H54 (cell line): ENCODE measurements at regions not wholly inside any gene's neighbourhood (a gene's known extent, or its start where the extent isn't known, plus 50 kb on each side); places are given as distances from the start of the nearest gene placed in this dataset.

Source experiments
- DNase-seq: peaks from one replicate; pipeline ENCODE4 v3.0.0; 2011; ENCODE audit warnings: low spot score, mixed read lengths; ENCODE audit not compliant: insufficient read length
- FAIRE-seq: peaks from 3 replicates; lab custom pipeline; 2011; peaks lifted over from hg19 to GRCh38; lab: Jason Lieb, UNC
- POLR2A ChIP-seq: IDR thresholded peaks from 2 replicates; pipeline ENCODE4 v1.6.1; 2011; ENCODE audit warnings: low read depth, mild to moderate bottlenecking, low read length

DNA sequence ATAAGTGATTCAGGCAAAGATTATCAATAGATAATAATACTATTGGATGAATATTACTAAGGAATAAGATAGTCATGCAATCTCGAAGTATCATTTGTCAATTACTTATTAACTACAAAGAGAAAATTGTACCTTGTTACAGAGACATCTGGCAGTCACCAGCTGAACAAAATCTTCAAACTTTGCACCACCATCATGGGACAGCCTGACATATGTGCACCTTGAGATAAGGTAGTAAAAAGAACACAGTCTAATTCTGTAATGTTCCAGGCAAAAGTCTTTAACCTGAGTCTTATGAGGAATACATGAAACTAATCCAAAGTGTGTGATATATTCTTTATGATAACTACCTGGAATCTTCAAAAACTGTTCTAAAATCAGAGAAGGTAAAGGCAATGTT, 423.0 kb upstream of the ZNF608 start:
- no peak for TF ChIP-seq POLR2A
- DNase-seq: no peak
- FAIRE-seq: no peak

DNA sequence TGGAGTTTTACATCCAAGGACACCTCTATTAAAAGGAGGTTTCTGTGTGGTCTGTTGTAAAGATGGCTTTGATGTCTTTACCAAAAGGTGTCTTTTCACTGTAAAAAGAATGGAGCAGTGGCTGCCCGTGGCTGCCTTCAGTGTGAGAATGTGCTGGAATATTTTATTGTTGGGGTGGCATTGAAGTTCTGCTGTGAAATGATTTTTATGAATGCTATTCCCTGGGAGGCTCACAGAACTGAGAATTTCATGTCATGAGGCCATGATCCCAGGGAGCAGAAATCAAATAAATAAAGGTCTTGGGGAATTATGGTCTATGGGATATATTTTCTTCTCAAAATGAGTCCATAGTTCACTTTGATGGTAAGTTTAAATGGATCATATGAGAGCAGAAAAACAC, 425.2 kb upstream of the ZNF608 start:
- no peak for FAIRE-seq
- no peak for TF ChIP-seq POLR2A
- DNase-seq: no peak

DNA sequence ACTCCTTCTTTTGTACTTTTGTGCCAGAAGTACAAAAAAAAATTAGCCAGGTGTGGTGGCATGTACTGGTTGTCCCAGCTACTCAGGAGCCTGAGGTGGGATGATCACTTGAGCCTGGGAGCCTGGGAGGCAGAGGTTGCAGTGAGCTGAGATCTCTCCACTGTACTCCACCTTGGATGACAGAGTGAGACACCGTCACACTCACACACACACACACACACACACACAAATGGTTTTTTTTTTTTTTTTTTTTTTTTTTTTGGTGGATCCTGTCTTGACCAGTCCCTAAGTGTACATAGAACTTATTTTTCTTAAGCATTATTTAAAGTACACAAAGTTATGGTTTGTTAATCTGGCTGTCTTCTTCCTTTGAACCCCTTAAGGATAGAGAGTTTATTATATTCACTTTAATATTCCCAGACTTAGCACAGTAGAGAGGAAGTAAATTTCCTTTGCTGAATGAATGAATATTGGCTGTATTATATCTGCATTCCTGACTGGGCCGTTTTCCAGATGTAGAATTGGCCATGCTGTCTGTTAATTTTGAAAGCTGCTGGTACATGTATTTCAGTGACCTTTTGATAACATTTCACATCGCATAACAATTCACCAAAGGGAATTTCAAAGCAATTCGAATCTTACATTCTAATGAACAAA, 429.0 kb upstream of the ZNF608 start:
- no peak for TF ChIP-seq POLR2A
- DNase-seq (no peak), FAIRE-seq (no peak)

DNA sequence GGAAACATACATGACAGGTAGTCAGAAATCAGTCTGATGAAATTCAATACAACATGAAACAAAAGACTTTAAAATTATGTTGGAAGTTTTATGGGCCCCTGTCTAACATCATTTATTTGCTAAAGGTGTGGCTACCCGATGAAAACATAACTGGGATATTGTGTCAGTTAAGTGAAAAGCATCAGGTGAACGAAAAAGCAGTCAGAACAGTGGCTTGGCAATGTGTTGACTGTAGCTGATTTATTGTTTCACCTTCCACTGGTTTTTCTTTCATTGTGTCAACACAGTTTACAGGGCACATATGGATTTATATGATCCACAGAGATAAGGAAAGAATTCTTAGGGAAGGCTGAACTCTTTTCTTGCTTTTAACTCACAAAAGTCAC, 429.6 kb upstream of the ZNF608 start:
- no peak for TF ChIP-seq POLR2A
- no peak for FAIRE-seq
- no peak for DNase-seq

DNA sequence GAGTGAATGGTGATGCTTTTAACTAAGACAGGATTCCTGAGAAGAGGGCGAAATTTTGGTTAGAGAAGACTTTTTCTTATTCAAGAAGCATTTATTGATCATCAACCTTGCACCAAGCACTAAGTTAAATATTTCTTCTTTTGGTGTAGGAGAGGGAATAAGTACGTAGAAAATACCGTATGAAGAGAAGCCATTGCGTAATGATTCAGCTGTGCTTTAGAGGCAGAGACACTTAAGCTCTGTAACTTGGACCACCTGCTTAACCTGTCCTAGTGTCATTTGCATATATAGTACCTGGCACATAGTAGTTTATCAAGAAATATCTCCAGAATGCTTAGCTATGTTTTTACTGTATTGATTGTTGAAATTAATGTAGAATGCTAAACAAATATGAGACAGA, 430.9 kb upstream of the ZNF608 start:
- FAIRE-seq: no peak
- DNase-seq: no peak
- TF ChIP-seq POLR2A: no peak

DNA sequence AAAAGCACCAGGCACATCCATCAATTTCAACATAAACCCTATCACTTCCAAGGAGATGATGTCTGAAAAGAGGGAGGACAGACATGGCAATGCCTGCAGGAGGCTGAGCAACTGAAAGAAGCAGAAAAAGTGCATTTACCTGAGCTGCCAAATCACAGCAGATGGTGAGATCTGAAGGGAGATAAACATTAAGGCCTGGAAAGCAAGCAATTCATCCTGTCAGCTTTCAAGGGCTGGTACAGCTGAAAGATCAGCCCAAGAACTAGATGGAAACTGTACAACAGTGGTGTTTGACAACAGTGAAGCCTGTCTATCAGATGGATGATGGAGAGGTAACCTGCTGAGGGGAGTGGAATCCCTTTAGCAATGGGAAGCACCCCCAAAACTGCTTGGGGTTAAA, 433.2 kb upstream of the ZNF608 start:
- DNase-seq (no peak), FAIRE-seq (no peak)
- no peak for TF ChIP-seq POLR2A

DNA sequence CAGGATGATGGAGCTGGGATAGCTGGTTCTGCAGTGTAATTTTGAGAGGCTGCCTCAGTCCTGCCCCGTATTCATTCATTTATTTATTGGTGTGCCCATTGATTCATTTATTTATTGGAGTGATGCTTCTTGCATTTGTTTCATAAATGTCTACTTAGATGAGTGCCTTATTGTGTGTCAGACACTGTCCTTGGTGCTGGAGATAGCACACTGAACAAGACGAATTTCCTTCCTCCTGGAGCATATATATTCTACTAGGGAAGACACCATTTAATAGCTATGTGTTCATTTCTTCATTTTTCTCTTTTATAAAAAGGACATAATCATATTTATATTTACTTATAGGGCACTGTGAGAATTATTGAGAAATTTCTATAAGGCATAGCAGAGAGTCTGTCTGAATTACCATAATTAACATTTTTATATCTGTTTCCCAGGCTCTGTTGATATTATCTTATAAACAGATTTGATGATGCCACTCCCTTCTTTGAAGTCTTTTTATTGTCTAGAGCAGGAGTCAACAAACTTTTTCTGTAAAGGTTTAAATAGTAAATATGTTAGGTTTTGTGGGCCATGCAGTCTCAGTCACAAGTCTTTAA, 433.9 kb upstream of the ZNF608 start:
- FAIRE-seq (no peak), DNase-seq (no peak)
- TF ChIP-seq POLR2A: no peak

DNA sequence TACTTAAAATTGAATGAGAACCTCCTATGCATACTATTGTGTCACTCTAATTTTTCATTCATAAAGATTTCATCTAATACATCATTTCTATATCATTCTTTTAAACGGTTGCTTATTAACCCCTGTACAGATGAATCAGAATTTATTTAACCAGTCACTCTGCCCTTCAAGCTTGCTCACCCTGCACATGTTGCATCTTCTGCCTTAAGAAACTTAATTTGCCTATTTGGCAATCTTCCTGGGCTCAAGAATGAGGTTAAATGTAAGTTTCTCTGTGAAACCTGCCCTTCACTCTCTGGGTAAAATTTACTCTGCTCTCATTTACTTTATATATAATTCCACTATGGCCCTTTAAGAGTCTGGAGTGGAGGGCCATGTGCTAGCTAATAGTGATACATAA, 434.7 kb upstream of the ZNF608 start:
- DNase-seq (no peak), FAIRE-seq (no peak)
- no peak for TF ChIP-seq POLR2A

DNA sequence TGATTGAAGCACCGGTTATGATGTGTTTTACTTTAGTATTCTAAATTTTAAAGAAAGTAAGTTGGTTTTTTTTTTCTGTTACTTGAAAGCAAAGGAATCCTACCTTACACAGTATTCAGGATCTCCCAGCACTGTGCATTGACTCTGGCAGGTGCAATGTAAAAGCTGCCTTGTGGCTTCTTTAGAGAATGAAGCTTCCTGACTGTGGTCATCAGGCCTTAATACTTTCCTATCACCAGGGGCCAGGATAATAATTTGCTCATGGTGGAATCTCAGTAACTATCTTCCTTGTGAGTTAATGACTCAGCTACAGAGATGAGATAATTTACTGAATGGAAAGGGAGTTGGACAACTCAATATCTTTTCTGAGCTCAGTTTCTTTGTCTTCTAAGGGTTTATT, 435.5 kb upstream of the ZNF608 start:
- FAIRE-seq (no peak), DNase-seq (no peak)
- no peak for TF ChIP-seq POLR2A

DNA sequence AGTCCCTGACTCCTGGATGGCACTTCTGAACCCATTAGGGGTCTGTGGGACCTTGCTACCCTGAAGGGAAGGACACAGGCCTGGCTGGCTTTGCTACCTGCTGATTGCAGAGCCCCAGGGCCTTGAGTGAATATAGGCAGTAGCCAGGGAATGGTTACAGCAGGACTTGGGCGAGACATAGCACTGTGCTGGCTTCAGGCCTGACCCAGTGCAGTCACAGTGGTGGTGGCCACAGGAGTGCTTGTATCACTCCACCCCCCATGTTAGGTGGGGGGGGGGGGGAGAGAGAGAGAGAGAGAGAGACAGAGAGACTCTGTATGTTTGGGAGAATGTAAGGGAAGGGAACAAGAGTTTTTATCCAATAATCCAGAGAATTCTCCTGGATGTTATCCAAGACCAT, 439.3 kb upstream of the ZNF608 start:
- DNase-seq (no peak), FAIRE-seq (no peak)
- no peak for TF ChIP-seq POLR2A

DNA sequence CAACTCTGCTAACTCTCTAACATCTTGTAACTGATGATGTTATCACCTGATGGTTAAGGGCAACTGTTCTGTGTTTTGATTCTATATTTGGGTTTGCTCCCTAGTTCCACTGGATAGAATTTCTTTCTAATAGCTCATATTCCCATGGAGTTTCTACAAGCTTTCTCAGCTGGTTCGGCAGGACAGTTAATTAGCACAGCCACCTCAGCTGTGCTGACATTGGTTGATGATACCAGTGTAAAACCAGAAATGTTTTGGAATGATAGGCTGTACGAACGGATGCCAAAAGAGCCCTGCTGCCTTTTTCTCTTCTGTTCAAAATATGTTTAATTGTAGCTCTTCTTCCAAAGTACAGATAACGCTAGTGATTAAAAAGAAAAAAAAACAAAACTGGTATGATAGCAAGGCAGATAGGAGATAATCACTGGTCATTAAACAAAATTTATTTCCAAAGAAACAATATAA, 440.5 kb upstream of the ZNF608 start:
- DNase-seq (no peak), FAIRE-seq (no peak)
- TF ChIP-seq POLR2A: no peak

DNA sequence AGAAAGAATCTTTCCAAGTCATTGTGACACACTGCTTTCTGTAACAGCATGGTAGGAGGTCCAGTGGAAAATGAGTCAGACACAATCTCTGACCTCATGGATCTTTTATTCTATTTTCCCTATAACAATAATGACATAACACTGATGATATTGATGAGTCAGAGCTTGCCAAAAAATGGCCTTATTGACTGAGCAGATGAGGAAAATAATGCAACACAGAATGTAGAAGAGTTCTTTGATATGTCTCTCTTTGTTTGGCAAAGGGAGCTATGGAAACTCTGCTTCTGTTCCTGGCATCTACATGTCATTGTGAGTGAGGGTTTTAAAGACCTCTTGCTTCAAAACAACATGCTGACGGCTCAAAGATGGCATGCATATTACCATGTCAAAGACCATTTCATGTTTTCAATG, 443.1 kb upstream of the ZNF608 start:
- DNase-seq (no peak), FAIRE-seq (no peak)
- no peak for TF ChIP-seq POLR2A

DNA sequence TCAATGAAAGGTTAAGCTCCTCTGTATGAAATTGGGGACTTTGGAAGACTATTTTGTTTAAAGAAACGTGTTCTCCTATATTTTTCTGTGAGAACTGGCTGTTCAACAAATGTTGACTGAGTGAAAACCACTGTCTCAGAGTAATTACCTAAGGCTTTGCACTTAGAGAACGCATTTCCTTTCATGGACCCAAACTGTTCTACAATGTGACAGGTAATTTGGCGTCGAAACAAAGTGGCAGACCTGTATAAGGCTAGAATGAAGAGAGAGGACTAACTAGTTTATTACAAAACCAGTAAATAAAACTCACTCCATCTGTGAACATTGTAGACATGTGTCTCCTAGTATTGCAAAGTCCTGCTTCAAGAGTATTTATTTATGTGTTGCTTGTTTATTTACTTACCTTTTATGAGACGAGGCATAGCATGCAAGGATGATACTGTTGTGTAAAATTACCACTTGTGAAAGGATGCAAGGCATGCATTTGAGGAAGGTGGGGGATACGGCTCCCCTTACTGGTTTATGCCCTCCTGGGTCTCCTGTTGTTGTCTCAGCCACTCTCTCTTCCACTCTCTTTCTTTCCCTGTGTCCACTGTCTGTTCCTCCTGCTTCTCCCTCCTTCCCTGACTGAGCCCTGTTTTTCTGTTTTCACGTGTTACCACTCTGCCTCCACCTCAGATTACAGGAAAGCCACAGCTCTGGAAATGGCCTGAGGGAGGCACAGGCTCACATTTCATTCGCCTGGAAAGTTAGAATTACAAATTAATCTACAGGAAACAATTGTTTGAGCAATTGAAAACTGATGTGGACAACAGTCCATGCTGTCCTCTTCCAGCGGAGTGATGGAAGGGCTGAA, 444.0 kb upstream of the ZNF608 start:
- no peak for TF ChIP-seq POLR2A
- FAIRE-seq (no peak), DNase-seq (no peak)

DNA sequence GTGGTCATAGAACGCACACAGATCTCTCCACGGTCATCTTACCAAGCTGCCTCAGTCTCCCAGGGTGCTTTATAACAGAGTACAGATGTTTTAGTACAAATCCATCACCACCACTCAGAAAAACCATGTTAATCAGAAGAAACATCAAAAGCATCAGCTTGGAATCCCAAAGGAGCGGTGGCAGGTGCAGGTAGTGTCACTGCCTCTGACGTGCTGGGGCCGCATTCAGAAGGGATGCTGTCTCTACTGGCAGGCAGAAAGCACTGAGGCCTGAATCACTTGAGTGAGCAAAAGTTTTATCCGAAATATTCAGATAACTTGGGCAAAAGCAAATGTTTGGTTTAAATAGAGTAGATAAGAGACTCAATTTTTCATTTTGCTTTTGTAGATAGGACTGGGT, 448.4 kb upstream of the ZNF608 start:
- DNase-seq: no peak
- no peak for TF ChIP-seq POLR2A
- no peak for FAIRE-seq

DNA sequence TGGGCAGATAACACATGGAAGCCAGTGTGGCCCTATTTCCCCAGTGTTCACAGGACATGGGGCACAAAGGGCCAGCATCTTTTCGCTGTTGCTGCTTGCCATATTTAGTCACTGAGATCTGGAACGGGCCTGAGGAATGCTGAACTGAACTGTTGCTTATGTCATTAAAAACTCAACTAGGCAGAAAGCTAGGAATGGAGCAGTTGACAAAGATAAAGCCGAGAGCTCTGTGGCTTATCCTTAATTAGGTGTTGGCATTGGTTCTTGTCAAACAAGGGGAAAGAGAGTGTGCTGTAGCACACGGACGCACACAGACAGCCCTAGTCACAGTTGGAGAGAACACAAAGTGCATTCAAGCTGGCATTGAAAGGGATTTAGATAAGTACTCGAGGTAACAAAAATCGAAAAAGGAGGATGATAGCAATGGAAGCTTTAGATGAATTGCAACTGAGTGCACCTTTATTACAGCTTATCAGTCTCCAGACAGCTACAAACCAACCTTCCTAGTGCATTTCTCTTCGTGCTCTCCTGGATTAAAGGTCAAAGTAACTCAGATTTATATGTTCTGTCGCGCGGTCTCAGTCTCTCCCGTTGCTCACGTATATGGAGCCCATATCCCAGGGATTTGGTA, 450.2 kb upstream of the ZNF608 start:
- no peak for TF ChIP-seq POLR2A
- no peak for DNase-seq
- FAIRE-seq: no peak
